ENCODE measurements at regions not wholly inside any gene's neighbourhood (a gene's known extent, or its start where the extent isn't known, plus 50 kb on each side); places are given as distances from the start of the nearest gene placed in this dataset.

- no peak for DNase-seq (ENCODE audit: extremely low spot score)
- TF ChIP-seq FOXA1 (IDR thresholded peaks at IDR 0.05) (no peak), ELF4 (IDR thresholded peaks at IDR 0.05) (no peak), CTBP1 (IDR thresholded peaks at IDR 0.05; ENCODE audit: borderline replicate concordance) (no peak), NFRKB (IDR thresholded peaks at IDR 0.05) (no peak), ARNT (IDR thresholded peaks at IDR 0.05) (no peak), FOXK2 (IDR thresholded peaks at IDR 0.05) (no peak), ZNF384 (IDR thresholded peaks at IDR 0.05) (no peak), FOXM1 (IDR thresholded peaks at IDR 0.05; ENCODE audit: borderline replicate concordance) (no peak)
- POLR2A ChIA-PET, result no interaction called here
- CTCF ChIA-PET, result no interaction called here
Measured at GRCh38 chr14:56040121-56040520, 78.1 kb upstream of the PELI2 start.

- no peak for TF ChIP-seq ARNT (IDR thresholded peaks at IDR 0.05)
- TF ChIP-seq LEF1 (IDR thresholded peaks at IDR 0.05; ENCODE audit: borderline replicate concordance), result no peak
- no peak for TF ChIP-seq HDGF (IDR thresholded peaks at IDR 0.05; ENCODE audit: borderline replicate concordance)
- TF ChIP-seq CTBP1 (IDR thresholded peaks at IDR 0.05; ENCODE audit: borderline replicate concordance), result no peak
- TF ChIP-seq BHLHE40 (IDR thresholded peaks at IDR 0.05; ENCODE audit: borderline replicate concordance), result no peak
- no peak for TF ChIP-seq SP1 (IDR thresholded peaks at IDR 0.05)
- TF ChIP-seq TARDBP (IDR thresholded peaks at IDR 0.05), result no peak
- TF ChIP-seq PKNOX1 (IDR thresholded peaks at IDR 0.05), result no peak
- no peak for TF ChIP-seq FOXM1 (IDR thresholded peaks at IDR 0.05; ENCODE audit: borderline replicate concordance)
- TF ChIP-seq ZNF384 (IDR thresholded peaks at IDR 0.05), result no peak
- ChIA-PET CTCF (no interaction called here), POLR2A (no interaction called here)
Measured at GRCh38 chr14:56044196-56044595, 74.0 kb upstream of the PELI2 start.

GRCh38 chr14:56046546-56046945 lies 71.7 kb upstream of the PELI2 start:
- no peak for DNase-seq (ENCODE audit: extremely low spot score)
- TF ChIP-seq SP1 (IDR thresholded peaks at IDR 0.05) (no peak), TARDBP (IDR thresholded peaks at IDR 0.05) (no peak), ELF4 (IDR thresholded peaks at IDR 0.05) (no peak), PKNOX1 (IDR thresholded peaks at IDR 0.05) (no peak), LEF1 (IDR thresholded peaks at IDR 0.05; ENCODE audit: borderline replicate concordance) (no peak), NFRKB (IDR thresholded peaks at IDR 0.05) (no peak), HDGF (IDR thresholded peaks at IDR 0.05; ENCODE audit: borderline replicate concordance) (no peak), ZNF384 (IDR thresholded peaks at IDR 0.05) (no peak), FOXM1 (IDR thresholded peaks at IDR 0.05; ENCODE audit: borderline replicate concordance) (no peak), SUZ12 (IDR thresholded peaks at IDR 0.05) (no peak), L3MBTL2 (conservative IDR thresholded peaks at IDR 0.05) (no peak), BHLHE40 (IDR thresholded peaks at IDR 0.05; ENCODE audit: borderline replicate concordance) (no peak)
- POLR2A ChIA-PET, result no interaction called here
- CTCF ChIA-PET, result interaction anchor here (0.6 kb wide), 1 partner anchor 14 kb away, joined by 3 read pairs; no protein-coding TSS in a partner anchor

More at GRCh38 chr14:56044196-56044595, 74.0 kb upstream of the PELI2 start:
- no peak for DNase-seq (ENCODE audit: extremely low spot score)

GRCh38 chr14:56046996-56047395 lies 71.2 kb upstream of the PELI2 start:
- CTCF ChIA-PET, result interaction anchor here (0.7 kb wide), 1 partner anchor 73 kb away, joined by 3 read pairs; no protein-coding TSS in a partner anchor
- no peak for DNase-seq (ENCODE audit: extremely low spot score)
- POLR2A ChIA-PET, result no interaction called here
- TF ChIP-seq FOXK2 (IDR thresholded peaks at IDR 0.05), result no peak
- TF ChIP-seq FOXA1 (IDR thresholded peaks at IDR 0.05), result no peak
- TF ChIP-seq BHLHE40 (IDR thresholded peaks at IDR 0.05; ENCODE audit: borderline replicate concordance), result no peak
- no peak for TF ChIP-seq L3MBTL2 (conservative IDR thresholded peaks at IDR 0.05)
- TF ChIP-seq SUZ12 (IDR thresholded peaks at IDR 0.05), result no peak
- TF ChIP-seq FOXM1 (IDR thresholded peaks at IDR 0.05; ENCODE audit: borderline replicate concordance), result no peak
- TF ChIP-seq ARNT (IDR thresholded peaks at IDR 0.05), result no peak
- no peak for TF ChIP-seq PKNOX1 (IDR thresholded peaks at IDR 0.05)
- TF ChIP-seq HDGF (IDR thresholded peaks at IDR 0.05; ENCODE audit: borderline replicate concordance), result no peak
- no peak for TF ChIP-seq ZNF384 (IDR thresholded peaks at IDR 0.05)
- TF ChIP-seq NFRKB (IDR thresholded peaks at IDR 0.05), result no peak
- TF ChIP-seq ELF4 (IDR thresholded peaks at IDR 0.05), result no peak
- TF ChIP-seq TARDBP (IDR thresholded peaks at IDR 0.05), result no peak
- TF ChIP-seq LEF1 (IDR thresholded peaks at IDR 0.05; ENCODE audit: borderline replicate concordance), result no peak

- ChIA-PET POLR2A (no interaction called here), CTCF (no interaction called here)
- no peak for TF ChIP-seq FOXM1 (IDR thresholded peaks at IDR 0.05; ENCODE audit: borderline replicate concordance)
- no peak for TF ChIP-seq TARDBP (IDR thresholded peaks at IDR 0.05)
- no peak for TF ChIP-seq PKNOX1 (IDR thresholded peaks at IDR 0.05)
- TF ChIP-seq BHLHE40 (IDR thresholded peaks at IDR 0.05; ENCODE audit: borderline replicate concordance), result no peak
- DNase-seq (ENCODE audit: extremely low spot score), result no peak
Measured at GRCh38 chr14:56049536-56049935, 68.7 kb upstream of the PELI2 start.

- CTCF ChIA-PET, result no interaction called here
- POLR2A ChIA-PET, result no interaction called here
Measured at GRCh38 chr14:56055511-56055910, 62.7 kb upstream of the PELI2 start.

More at GRCh38 chr14:56055511-56055910, 62.7 kb upstream of the PELI2 start:
- no peak for TF ChIP-seq FOXA1 (IDR thresholded peaks at IDR 0.05)
- DNase-seq (ENCODE audit: extremely low spot score), result no peak

All from HEK293T (cell line).